K562 (cell line): ENCODE measurements at regions not wholly inside any gene's neighbourhood (a gene's known extent, or its start where the extent isn't known, plus 50 kb on each side); places are given as distances from the start of the nearest gene placed in this dataset.

Experiments used
- ATAC-seq: fragments of 200-7000 bp; cut with Tn5 transposase; 3 replicates; pipeline ENCODE4 v1.9.1; 2020; ENCODE audit warnings: moderate library complexity
- BruUV-seq: library from RNA; stranded (reverse); fragments of 400-500 nt; replicated peaks from 2 replicates; lab custom pipeline; 2021; lab: Mats Ljungman, UMichigan
- CTCF ChIA-PET: fragments of 300-600 bp; formaldehyde crosslinking; extraction: SDS; loops from one replicate; lab custom pipeline; 2021; ENCODE audit warnings: low intra/inter-chr PET ratio; lab: Yijun Ruan, JAX
- POLR2A ChIA-PET: fragments of 300-600, 350-650 bp; sonication (Branson Sonifier 250); formaldehyde crosslinking; extraction: SDS; loops from one replicate; lab custom pipeline; 2021; ENCODE audit warnings: antibody characterized with exemption, inconsistent platforms; lab: Yijun Ruan, JAX
- DNase-seq, 4 experiments: peaks; one replicate each; pipeline versions ENCODE4 v3.0.0 to v3.0.0-alpha.2; 2011 to 2018; ENCODE audit warnings: low spot score in 3 of 4, mixed read lengths in 3 of 4; ENCODE audit errors: extremely low read depth in 1 of 4
- FAIRE-seq: peaks from 2 replicates; lab custom pipeline; 2011; peaks lifted over from hg19 to GRCh38; lab: Jason Lieb, UNC
- H2AFZ ChIP-seq: 2 replicates; pipeline ENCODE4 v1.6.0; 2011; ENCODE audit warnings: low read depth, low read length, control low read depth, inconsistent platforms
- H3K27ac ChIP-seq: fragments of 200-600 bp; 3 replicates; pipeline ENCODE4 v1.8.0; 2011; ENCODE audit warnings: low read depth, mild to moderate bottlenecking, control low read depth, inconsistent platforms, low read length, moderate library complexity, mixed read lengths; ENCODE audit errors: extremely low read depth
- H3K27me3 ChIP-seq, 2 experiments: fragments of 300-600 bp in 1 of 2; 2 replicates in 1 of 2; 3 replicates in 1 of 2; pipeline versions ENCODE4 v1.6.0 to v1.8.0; 2011; ENCODE audit warnings: inconsistent platforms in 2 of 2, low read length in 2 of 2, mild to moderate bottlenecking in 1 of 2, mixed read lengths in 1 of 2, moderate library complexity in 1 of 2; ENCODE audit not compliant: control insufficient read depth in 2 of 2, insufficient read depth in 2 of 2
- H3K36me3 ChIP-seq: fragments of 300-600 bp; 3 replicates; pipeline ENCODE4 v1.8.0; 2011; ENCODE audit warnings: mild to moderate bottlenecking, low read length, inconsistent platforms; ENCODE audit not compliant: control insufficient read depth, insufficient read depth
- H3K4me1 ChIP-seq, 2 experiments: fragments of 200-600 bp in 1 of 2; replicated peaks in 1 of 2; 2 replicates in 1 of 2; 3 replicates in 1 of 2; pipeline versions ENCODE4 v1.5.1 to v1.8.0; 2011; ENCODE audit warnings: inconsistent platforms in 2 of 2, low read length in 2 of 2, mild to moderate bottlenecking in 1 of 2, mixed read lengths in 1 of 2, moderate library complexity in 1 of 2; ENCODE audit not compliant: control insufficient read depth in 2 of 2, insufficient read depth in 2 of 2
- H3K4me2 ChIP-seq: 2 replicates; pipeline ENCODE4 v1.6.1; 2011; ENCODE audit warnings: low read length, control low read depth, inconsistent platforms, mixed read lengths; ENCODE audit not compliant: insufficient read depth
- H3K4me3 ChIP-seq: fragments of 200-600 bp; sonication (generic), shearing (Covaris generic); 2 replicates; pipeline ENCODE4 v1.5.1; 2016; ENCODE audit warnings: control low read depth, inconsistent platforms
- H3K79me2 ChIP-seq: fragments of 200-600 bp; 3 replicates; pipeline ENCODE4 v1.8.0; 2011; ENCODE audit warnings: low read length, inconsistent platforms; ENCODE audit not compliant: control insufficient read depth, insufficient read depth
- H3K9ac ChIP-seq, 2 experiments: 2 replicates each; pipeline versions ENCODE4 v1.6.0 to v1.6.1; 2011; ENCODE audit warnings: low read depth in 2 of 2, low read length in 2 of 2, control low read depth in 1 of 2, inconsistent platforms in 1 of 2, mild to moderate bottlenecking in 1 of 2, mixed read lengths in 1 of 2; ENCODE audit not compliant: insufficient read depth in 1 of 2
- H3K9me1 ChIP-seq: one replicate; pipeline ENCODE4 v1.6.0; 2011; ENCODE audit warnings: inconsistent platforms, mild to moderate bottlenecking, low read length, moderate library complexity; ENCODE audit not compliant: control insufficient read depth, insufficient read depth
- H3K9me3 ChIP-seq: replicated peaks from 2 replicates; pipeline ENCODE4 v1.5.1; 2011; ENCODE audit warnings: low read depth, low read length, inconsistent platforms; ENCODE audit not compliant: control insufficient read depth, insufficient read depth
- H4K20me1 ChIP-seq: replicated peaks from 2 replicates; pipeline ENCODE4 v1.6.1; 2011; ENCODE audit warnings: low read length, inconsistent platforms, mixed read lengths; ENCODE audit not compliant: control insufficient read depth, insufficient read depth
- CEBPB ChIP-seq: fragments of 450-650 bp; IDR thresholded peaks from 2 replicates; pipeline ENCODE4 v1.6.1; 2016; ENCODE audit warnings: missing genetic modification characterization, missing compliant biosample characterization
- PTRF ChIP-seq: fragments of 450-650 bp; IDR thresholded peaks from 2 replicates; pipeline ENCODE4 v1.6.1; 2016; ENCODE audit warnings: mild to moderate bottlenecking, missing genetic modification characterization, missing compliant biosample characterization
- SP1 ChIP-seq: sonication (generic); formaldehyde crosslinking; IDR thresholded peaks from 2 replicates; pipeline ENCODE4 v1.8.1; 2022; ENCODE audit warnings: mild to moderate bottlenecking, missing genetic modification reagents
- TAL1 ChIP-seq: fragments of 450-650 bp; IDR thresholded peaks from 2 replicates; pipeline ENCODE4 v1.6.1; 2016; ENCODE audit warnings: mild to moderate bottlenecking
- ZEB2 ChIP-seq: fragments of 450-650 bp; IDR thresholded peaks from 2 replicates; pipeline ENCODE4 v1.6.1; 2016
- WGBS: fragments of 100-300 bp; shearing (Covaris generic); methylation state at CpG from one replicate; pipeline ENCODE4 v1.1.6; 2016; ENCODE audit warnings: low coverage, mixed read lengths; ENCODE audit not compliant: insufficient coverage; ENCODE audit errors: missing lambda C conversion rate; 5-methylcytosine and 5-hydroxymethylcytosine counted together
- in situ Hi-C: fragments of 300-500 bp; cut with MboI; formaldehyde crosslinking; loops from 4 replicates; pipeline ENCODE4 v1.15.0; 2018; ENCODE audit warnings: inconsistent platforms, mixed read lengths
- intact Hi-C: fragments of 100-400 bp; cut with micrococcal nuclease; formaldehyde crosslinking; loops from 2 replicates; pipeline ENCODE4 v1.14.2; 2022
- TF ChIP-seq, protein P1 (sequence below): fragments of 250-450 bp; sonication (Bioruptor Pico); IDR thresholded peaks from 2 replicates; pipeline ENCODE4 v1.6.1; 2021; ENCODE audit warnings: mild to moderate bottlenecking
- TF ChIP-seq, protein P2 (sequence below): sonication (generic); formaldehyde crosslinking; IDR thresholded peaks from 2 replicates; pipeline ENCODE4 v1.8.1; 2023; ENCODE audit warnings: mild to moderate bottlenecking, missing genetic modification reagents
- TF ChIP-seq, protein P3 (sequence below): sonication (generic); formaldehyde crosslinking; IDR thresholded peaks from 2 replicates; pipeline ENCODE4 v1.8.0; 2023; ENCODE audit warnings: mild to moderate bottlenecking, missing genetic modification reagents
- TF ChIP-seq, protein P4 (sequence below): sonication (generic); formaldehyde crosslinking; IDR thresholded peaks from 2 replicates; pipeline ENCODE4 v1.8.1; 2022; ENCODE audit warnings: missing genetic modification reagents

DNA sequence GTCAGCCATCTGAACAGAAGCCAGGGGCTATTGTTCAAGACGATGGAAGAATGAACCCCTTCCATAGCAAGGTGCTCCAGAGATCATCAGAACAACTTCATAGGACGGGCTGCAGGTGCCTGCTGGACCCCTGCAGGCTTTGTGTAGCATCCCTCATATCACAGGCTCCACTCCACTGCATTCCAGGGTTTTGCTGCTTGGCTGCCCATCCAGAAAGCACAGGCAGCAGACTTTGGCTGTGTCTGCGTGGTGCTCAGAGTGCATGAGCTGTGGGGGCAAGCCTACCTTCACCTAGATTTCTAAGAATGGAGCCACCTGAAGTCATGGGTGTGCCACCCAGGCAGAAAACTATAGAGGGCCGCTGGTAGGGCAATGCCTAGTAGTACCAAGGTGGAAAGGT, 93.9 kb upstream of the NLRP1 start:
- no peaks in the 10 kb centered on the region for H3K79me2 ChIP-seq
- no peak for DNase-seq
- no peak for FAIRE-seq

DNA sequence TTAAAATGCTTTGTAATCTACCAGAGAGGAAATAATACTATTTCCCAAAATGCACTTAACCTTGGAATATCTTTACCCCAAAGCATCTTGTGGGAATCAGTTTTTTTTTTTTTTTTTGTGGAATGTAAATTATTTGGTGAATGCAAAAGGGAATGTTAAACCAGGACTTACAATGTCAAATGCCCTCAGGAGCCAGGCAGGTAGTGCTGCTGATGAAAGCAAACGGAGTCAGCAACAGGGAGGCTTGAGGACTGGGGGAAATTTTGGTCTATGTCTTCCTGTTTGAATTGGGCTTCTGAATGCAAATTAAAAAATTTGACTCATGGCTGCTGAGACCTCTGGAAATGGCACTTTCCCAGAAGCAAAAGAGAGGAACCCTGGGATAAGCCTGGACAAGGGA, 96.5 kb upstream of the NLRP1 start:
- no peaks in the 10 kb centered on the region for H3K9me3 ChIP-seq
- no peaks in the 10 kb centered on the region; a peak in 1 of 5 replicates for H3K4me1 ChIP-seq
- peaks cover 0 to 23% of the 10 kb centered on the region in 2 experiments; a peak in 2 of 5 replicates for H3K27me3 ChIP-seq
- ATAC-seq (no peak), FAIRE-seq (no peak), DNase-seq (no peak)
- H3K9me1 ChIP-seq = no peaks in the 10 kb centered on the region
- in situ Hi-C loops = no loop called here
- H3K4me3 ChIP-seq = no peak overlapping the region
- no peaks in the 10 kb centered on the region for H3K79me2 ChIP-seq
- no peak overlapping the region for H3K4me2 ChIP-seq
- 0% methylated on average over 1 of the region's 1 CpG for WGBS
- ChIA-PET CTCF (no interaction called here), POLR2A (no interaction called here)
- no TSS peak for BruUV-seq
- no peak overlapping the region for H3K9ac ChIP-seq
- intact Hi-C loops = no loop called here
- H2AFZ ChIP-seq = no peak overlapping the region
- H3K27ac ChIP-seq = no peak overlapping the region
- no peaks in the 10 kb centered on the region for H4K20me1 ChIP-seq
- H3K36me3 ChIP-seq = no peaks in the 10 kb centered on the region
- TF ChIP-seq, protein P1, sequence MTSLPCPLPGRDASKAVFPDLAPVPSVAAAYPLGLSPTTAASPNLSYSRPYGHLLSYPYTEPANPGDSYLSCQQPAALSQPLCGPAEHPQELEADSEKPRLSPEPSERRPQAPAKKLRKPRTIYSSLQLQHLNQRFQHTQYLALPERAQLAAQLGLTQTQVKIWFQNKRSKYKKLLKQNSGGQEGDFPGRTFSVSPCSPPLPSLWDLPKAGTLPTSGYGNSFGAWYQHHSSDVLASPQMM (CRISPR knock-in tag) = no peak
- TF ChIP-seq CEBPB (tag) = no peak
- no peak for TF ChIP-seq TAL1
- TF ChIP-seq PTRF = no peak
- TF ChIP-seq SP1 (CRISPR knock-in tag) = no peak
- TF ChIP-seq, protein P2, sequence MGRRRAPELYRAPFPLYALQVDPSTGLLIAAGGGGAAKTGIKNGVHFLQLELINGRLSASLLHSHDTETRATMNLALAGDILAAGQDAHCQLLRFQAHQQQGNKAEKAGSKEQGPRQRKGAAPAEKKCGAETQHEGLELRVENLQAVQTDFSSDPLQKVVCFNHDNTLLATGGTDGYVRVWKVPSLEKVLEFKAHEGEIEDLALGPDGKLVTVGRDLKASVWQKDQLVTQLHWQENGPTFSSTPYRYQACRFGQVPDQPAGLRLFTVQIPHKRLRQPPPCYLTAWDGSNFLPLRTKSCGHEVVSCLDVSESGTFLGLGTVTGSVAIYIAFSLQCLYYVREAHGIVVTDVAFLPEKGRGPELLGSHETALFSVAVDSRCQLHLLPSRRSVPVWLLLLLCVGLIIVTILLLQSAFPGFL (CRISPR knock-in tag) = no peak
- TF ChIP-seq, protein P3, sequence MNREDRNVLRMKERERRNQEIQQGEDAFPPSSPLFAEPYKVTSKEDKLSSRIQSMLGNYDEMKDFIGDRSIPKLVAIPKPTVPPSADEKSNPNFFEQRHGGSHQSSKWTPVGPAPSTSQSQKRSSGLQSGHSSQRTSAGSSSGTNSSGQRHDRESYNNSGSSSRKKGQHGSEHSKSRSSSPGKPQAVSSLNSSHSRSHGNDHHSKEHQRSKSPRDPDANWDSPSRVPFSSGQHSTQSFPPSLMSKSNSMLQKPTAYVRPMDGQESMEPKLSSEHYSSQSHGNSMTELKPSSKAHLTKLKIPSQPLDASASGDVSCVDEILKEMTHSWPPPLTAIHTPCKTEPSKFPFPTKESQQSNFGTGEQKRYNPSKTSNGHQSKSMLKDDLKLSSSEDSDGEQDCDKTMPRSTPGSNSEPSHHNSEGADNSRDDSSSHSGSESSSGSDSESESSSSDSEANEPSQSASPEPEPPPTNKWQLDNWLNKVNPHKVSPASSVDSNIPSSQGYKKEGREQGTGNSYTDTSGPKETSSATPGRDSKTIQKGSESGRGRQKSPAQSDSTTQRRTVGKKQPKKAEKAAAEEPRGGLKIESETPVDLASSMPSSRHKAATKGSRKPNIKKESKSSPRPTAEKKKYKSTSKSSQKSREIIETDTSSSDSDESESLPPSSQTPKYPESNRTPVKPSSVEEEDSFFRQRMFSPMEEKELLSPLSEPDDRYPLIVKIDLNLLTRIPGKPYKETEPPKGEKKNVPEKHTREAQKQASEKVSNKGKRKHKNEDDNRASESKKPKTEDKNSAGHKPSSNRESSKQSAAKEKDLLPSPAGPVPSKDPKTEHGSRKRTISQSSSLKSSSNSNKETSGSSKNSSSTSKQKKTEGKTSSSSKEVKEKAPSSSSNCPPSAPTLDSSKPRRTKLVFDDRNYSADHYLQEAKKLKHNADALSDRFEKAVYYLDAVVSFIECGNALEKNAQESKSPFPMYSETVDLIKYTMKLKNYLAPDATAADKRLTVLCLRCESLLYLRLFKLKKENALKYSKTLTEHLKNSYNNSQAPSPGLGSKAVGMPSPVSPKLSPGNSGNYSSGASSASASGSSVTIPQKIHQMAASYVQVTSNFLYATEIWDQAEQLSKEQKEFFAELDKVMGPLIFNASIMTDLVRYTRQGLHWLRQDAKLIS (CRISPR knock-in tag) = no peak

More for the DNA sequence above, 93.9 kb upstream of the NLRP1 start:
- Histone ChIP-seq H3K9me1 (no peaks in the 10 kb centered on the region), H3K27me3 (peaks cover 0 to 8% of the 10 kb centered on the region in 2 experiments; a peak in 2 of 5 replicates), H3K4me1 (no peaks in the 10 kb centered on the region; a peak in 1 of 5 replicates), H3K4me2 (no peak overlapping the region), H2AFZ (no peak overlapping the region), H3K9ac (no peak overlapping the region), H3K36me3 (no peaks in the 10 kb centered on the region), H3K9me3 (no peaks in the 10 kb centered on the region), H3K4me3 (no peak overlapping the region), H4K20me1 (no peaks in the 10 kb centered on the region), H3K27ac (no peak overlapping the region)
- intact Hi-C loops = no loop called here
- POLR2A ChIA-PET = no interaction called here
- TF ChIP-seq, protein P4, sequence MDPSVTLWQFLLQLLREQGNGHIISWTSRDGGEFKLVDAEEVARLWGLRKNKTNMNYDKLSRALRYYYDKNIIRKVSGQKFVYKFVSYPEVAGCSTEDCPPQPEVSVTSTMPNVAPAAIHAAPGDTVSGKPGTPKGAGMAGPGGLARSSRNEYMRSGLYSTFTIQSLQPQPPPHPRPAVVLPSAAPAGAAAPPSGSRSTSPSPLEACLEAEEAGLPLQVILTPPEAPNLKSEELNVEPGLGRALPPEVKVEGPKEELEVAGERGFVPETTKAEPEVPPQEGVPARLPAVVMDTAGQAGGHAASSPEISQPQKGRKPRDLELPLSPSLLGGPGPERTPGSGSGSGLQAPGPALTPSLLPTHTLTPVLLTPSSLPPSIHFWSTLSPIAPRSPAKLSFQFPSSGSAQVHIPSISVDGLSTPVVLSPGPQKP = no peak
- no peak for TF ChIP-seq ZEB2
- in situ Hi-C loops = no loop called here
- BruUV-seq = no TSS peak
- WGBS = 0% methylated on average over 4 of the region's 4 CpGs
- CTCF ChIA-PET = no interaction called here
- ATAC-seq = no peak
